GM13977 (cell line): ENCODE measurements at regions not wholly inside any gene's neighbourhood (a gene's known extent, or its start where the extent isn't known, plus 50 kb on each side); places are given as distances from the start of the nearest gene placed in this dataset.

Experiments
- DNase-seq: peaks from one replicate; pipeline ENCODE4 v3.0.0; 2012; ENCODE audit warnings: low spot score
- CTCF ChIP-seq: IDR thresholded peaks from 2 replicates; pipeline ENCODE4 v1.5.1; 2012; ENCODE audit warnings: mild to moderate bottlenecking, control low read depth; ENCODE audit not compliant: insufficient read depth; ENCODE audit errors: extremely low read depth, missing control alignments
- in situ Hi-C: fragments of 300-500 bp; cut with MboI; formaldehyde crosslinking; loops from one replicate; pipeline ENCODE4 v1.12.0; 2022; ENCODE audit warnings: low sequenced_read_pairs, low pct_unique_long_range_greater_than_20kb, mixed read lengths, inconsistent platforms; ENCODE audit not compliant: unreplicated experiment

GRCh38 chr1:60740154-60740553, 342.2 kb upstream of the NFIA start:
- in situ Hi-C loops = no loop called here
- no peak for TF ChIP-seq CTCF
- no peak for DNase-seq

- TF ChIP-seq CTCF = no peak
- in situ Hi-C loops = no loop called here
- no peak for DNase-seq
Measured at GRCh38 chr1:60739729-60740128, 342.6 kb upstream of the NFIA start.

- TF ChIP-seq CTCF = no peak
- in situ Hi-C loops = no loop called here
- DNase-seq = no peak
Measured at GRCh38 chr1:60732977-60733401, 349.4 kb upstream of the NFIA start.

GRCh38 chr1:60731321-60731720, 351.0 kb upstream of the NFIA start:
- no peak for DNase-seq
- TF ChIP-seq CTCF = no peak
- in situ Hi-C loops = no loop called here

GRCh38 chr1:60727552-60727951, 354.8 kb upstream of the NFIA start:
- no peak for DNase-seq
- TF ChIP-seq CTCF = no peak
- in situ Hi-C loops = no loop called here

GRCh38 chr1:60716472-60716871, 365.9 kb upstream of the NFIA start:
- no peak for DNase-seq
- in situ Hi-C loops = no loop called here
- TF ChIP-seq CTCF = no peak

GRCh38 chr1:60715970-60716369, 366.4 kb upstream of the NFIA start:
- in situ Hi-C loops = no loop called here
- no peak for TF ChIP-seq CTCF
- DNase-seq = no peak
